ENCODE measurements at regions not wholly inside any gene's neighbourhood (a gene's known extent, or its start where the extent isn't known, plus 50 kb on each side); places are given as distances from the start of the nearest gene placed in this dataset.

DNA sequence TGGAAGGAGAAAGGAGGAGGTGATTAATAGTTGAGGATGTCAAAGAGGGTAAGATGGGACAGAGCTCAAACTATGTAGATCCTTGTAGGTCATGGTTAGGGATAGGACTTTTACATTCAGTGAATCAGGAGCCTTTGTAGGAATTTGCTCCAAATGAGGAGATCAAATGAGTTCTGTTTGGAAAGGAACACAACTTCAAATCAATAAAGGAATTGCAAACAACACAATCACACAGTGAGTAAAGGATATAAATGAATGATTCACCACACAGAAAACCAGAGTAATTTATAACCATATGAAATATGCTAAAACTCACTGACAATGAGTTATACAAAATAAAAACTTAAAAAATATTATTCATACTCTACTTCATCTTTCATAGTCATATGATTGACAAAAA is 480.8 kb upstream of the EPHA7 start:
- TF ChIP-seq, protein P1, sequence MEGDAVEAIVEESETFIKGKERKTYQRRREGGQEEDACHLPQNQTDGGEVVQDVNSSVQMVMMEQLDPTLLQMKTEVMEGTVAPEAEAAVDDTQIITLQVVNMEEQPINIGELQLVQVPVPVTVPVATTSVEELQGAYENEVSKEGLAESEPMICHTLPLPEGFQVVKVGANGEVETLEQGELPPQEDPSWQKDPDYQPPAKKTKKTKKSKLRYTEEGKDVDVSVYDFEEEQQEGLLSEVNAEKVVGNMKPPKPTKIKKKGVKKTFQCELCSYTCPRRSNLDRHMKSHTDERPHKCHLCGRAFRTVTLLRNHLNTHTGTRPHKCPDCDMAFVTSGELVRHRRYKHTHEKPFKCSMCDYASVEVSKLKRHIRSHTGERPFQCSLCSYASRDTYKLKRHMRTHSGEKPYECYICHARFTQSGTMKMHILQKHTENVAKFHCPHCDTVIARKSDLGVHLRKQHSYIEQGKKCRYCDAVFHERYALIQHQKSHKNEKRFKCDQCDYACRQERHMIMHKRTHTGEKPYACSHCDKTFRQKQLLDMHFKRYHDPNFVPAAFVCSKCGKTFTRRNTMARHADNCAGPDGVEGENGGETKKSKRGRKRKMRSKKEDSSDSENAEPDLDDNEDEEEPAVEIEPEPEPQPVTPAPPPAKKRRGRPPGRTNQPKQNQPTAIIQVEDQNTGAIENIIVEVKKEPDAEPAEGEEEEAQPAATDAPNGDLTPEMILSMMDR (IDR thresholded peaks at IDR 0.05) = no peak
- no peak for TF ChIP-seq POLR2A (IDR thresholded peaks at IDR 0.05)
- intact Hi-C loops (cut with DNase I; ENCODE audit: low total_unique reads) = no loop called here
- Histone ChIP-seq H3K4me3 (no peak overlapping the region), H3K9me3 (no peaks in the 10 kb centered on the region), H3K36me3 (no peaks in the 10 kb centered on the region), H3K27me3 (no peaks in the 10 kb centered on the region), H3K27ac (no peak overlapping the region), H3K4me1 (no peaks in the 10 kb centered on the region)
- DNase-seq = no peak

DNA sequence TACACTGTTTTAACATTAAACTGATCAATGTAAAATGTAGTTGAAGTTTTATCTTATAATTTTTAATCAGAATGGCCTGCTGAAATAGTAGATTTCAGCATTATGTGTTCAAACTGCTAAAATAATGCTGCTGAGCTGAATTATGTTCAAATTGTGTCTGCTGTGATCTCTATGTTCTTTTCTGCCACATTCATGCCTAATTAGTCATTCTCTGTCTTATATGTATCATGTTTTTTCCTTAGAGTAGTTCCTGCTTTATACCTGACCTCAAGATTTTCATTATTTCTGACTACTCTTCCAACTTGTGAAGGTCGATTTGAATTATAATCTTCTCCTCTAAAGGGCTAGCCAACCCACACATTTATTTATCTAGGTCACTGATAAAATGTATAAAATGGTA is 476.7 kb upstream of the EPHA7 start:
- no peaks in the 10 kb centered on the region for H3K4me1 ChIP-seq
- H3K9me3 ChIP-seq = no peaks in the 10 kb centered on the region
- no peaks in the 10 kb centered on the region for H3K36me3 ChIP-seq
- no peak for TF ChIP-seq POLR2A (IDR thresholded peaks at IDR 0.05)
- TF ChIP-seq, protein P1 (IDR thresholded peaks at IDR 0.05) = no peak
- H3K4me3 ChIP-seq = no peak overlapping the region
- H3K27ac ChIP-seq = no peak overlapping the region
- no peak for DNase-seq
- no peaks in the 10 kb centered on the region for H3K27me3 ChIP-seq
- intact Hi-C loops (cut with DNase I; ENCODE audit: low total_unique reads) = no loop called here

DNA sequence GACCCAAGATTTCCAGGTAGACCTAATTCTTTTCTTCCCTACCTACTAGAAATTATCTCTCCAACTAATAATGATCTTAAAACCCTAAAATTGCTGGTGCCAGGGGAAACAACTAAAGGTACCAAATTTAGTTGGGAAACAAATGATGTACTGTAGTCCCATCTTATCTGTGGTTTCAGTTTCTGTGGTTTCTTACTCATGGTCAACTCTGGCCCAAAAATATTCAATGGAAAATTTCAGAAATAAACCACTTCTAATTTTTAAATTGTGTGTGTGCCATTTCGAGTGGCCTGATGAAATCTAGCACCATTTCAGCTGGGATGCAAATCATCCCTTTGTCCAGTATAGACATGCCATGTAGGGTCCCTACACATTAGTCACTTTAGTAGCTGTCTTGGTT is 475.2 kb upstream of the EPHA7 start:
- Histone ChIP-seq H3K36me3 (no peaks in the 10 kb centered on the region), H3K27ac (no peak overlapping the region), H3K4me1 (no peaks in the 10 kb centered on the region), H3K4me3 (no peak overlapping the region), H3K9me3 (no peaks in the 10 kb centered on the region), H3K27me3 (no peaks in the 10 kb centered on the region)
- DNase-seq = no peak
- intact Hi-C loops (cut with DNase I; ENCODE audit: low total_unique reads) = no loop called here
- TF ChIP-seq, protein P1 (IDR thresholded peaks at IDR 0.05) = no peak
- TF ChIP-seq POLR2A (IDR thresholded peaks at IDR 0.05) = no peak

DNA sequence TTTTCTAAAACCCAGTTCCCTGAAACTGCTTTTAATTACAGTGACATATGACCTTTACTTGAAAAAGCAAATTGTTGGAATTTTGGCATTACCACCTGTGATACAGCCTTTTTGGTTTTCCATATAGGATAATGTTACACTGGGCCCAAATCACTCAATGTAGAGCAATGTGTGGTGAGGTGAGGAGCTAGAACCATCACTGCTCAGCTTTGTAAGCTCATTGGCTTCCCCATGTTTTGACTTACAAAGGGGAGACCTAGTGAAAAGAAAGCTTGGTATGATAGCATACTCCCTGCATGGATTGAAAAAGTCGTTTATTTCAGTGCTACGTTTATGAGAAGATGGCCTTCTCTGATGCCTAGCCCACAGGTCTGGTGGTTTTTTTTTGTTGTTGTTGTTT is 470.4 kb upstream of the EPHA7 start:
- TF ChIP-seq, protein P1 (IDR thresholded peaks at IDR 0.05) = no peak
- no peak for TF ChIP-seq POLR2A (IDR thresholded peaks at IDR 0.05)
- no peak for DNase-seq
- H3K9me3 ChIP-seq = no peaks in the 10 kb centered on the region
- no peak overlapping the region for H3K27ac ChIP-seq
- no peaks in the 10 kb centered on the region for H3K36me3 ChIP-seq
- no peaks in the 10 kb centered on the region for H3K27me3 ChIP-seq
- intact Hi-C loops (cut with DNase I; ENCODE audit: low total_unique reads) = no loop called here
- H3K4me1 ChIP-seq = no peaks in the 10 kb centered on the region
- no peak overlapping the region for H3K4me3 ChIP-seq

DNA sequence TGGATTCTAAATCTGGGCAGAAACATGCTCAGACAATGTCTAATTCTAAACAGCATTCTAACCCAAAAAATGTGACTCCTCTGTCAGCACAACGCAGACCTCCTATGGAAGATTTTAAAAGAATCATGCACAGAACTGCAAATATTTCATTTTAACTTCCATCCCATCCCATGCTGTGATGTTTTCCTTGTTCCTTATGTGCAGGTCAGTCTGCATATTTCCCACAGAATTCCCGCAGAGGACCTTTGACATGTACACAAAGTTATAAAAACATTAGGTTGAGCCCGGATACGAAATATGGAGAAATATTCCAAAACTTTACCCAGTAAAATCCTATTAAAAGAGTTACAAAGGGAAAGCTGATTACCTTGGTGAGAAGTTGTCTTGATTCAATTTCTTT is 467.1 kb upstream of the EPHA7 start:
- Histone ChIP-seq H3K9me3 (no peaks in the 10 kb centered on the region), H3K27ac (no peak overlapping the region), H3K4me3 (no peak overlapping the region), H3K4me1 (no peaks in the 10 kb centered on the region), H3K27me3 (no peaks in the 10 kb centered on the region), H3K36me3 (no peaks in the 10 kb centered on the region)
- TF ChIP-seq, protein P1 (IDR thresholded peaks at IDR 0.05) = no peak
- DNase-seq = no peak
- intact Hi-C loops (cut with DNase I; ENCODE audit: low total_unique reads) = no loop called here
